PC-3 (cell line): ENCODE measurements at regions not wholly inside any gene's neighbourhood (a gene's known extent, or its start where the extent isn't known, plus 50 kb on each side); places are given as distances from the start of the nearest gene placed in this dataset.

ENCODE experiments used
- ATAC-seq: fragments of 200-7000 bp; cut with Tn5 transposase; 2 replicates; pipeline ENCODE4 v1.9.1; 2020; ENCODE audit warnings: mild to moderate bottlenecking, moderate library complexity
- BruUV-seq: library from RNA; stranded (reverse); fragments of 400-500 nt; replicated peaks from 2 replicates; lab custom pipeline; 2021; lab: Mats Ljungman, UMichigan
- CTCF ChIA-PET: fragments of 300-600 bp; sonication (Branson Sonifier 250); formaldehyde crosslinking; loops from one replicate; lab custom pipeline; 2022; ENCODE audit warnings: antibody characterized with exemption; lab: Charles Lee
- POLR2A ChIA-PET: fragments of 300-600 bp; sonication (Branson Sonifier 250); formaldehyde crosslinking; loops from one replicate; lab custom pipeline; 2022; ENCODE audit warnings: antibody characterized with exemption; ENCODE audit not compliant: unreplicated experiment; lab: Charles Lee
- DNase-seq: peaks from one replicate; pipeline ENCODE4 v3.0.0-alpha.2; 2015
- H2AFZ ChIP-seq: fragments of 300-600 bp; sonication (generic); 2 replicates; pipeline ENCODE4 v1.6.0; 2016; ENCODE audit warnings: antibody characterized with exemption, low read length
- H3F3A ChIP-seq: fragments of 300-600 bp; sonication (generic); one replicate; pipeline ENCODE4 v1.6.0; 2017; ENCODE audit warnings: antibody characterized with exemption, low read length, control low read depth, mild to moderate bottlenecking; ENCODE audit not compliant: unreplicated experiment
- H3K27ac ChIP-seq: fragments of 300-600 bp; sonication (generic); 2 replicates; pipeline ENCODE4 v1.5.1; 2016; ENCODE audit warnings: mild to moderate bottlenecking, low read length
- H3K27me3 ChIP-seq: fragments of 300-600 bp; sonication (generic); 2 replicates; pipeline ENCODE4 v1.6.1; 2016; ENCODE audit warnings: low read length, mixed read lengths
- H3K36me3 ChIP-seq: fragments of 300-600 bp; sonication (generic); 2 replicates; pipeline ENCODE4 v1.6.1; 2016; ENCODE audit warnings: low read depth, mixed run types, low read length, mixed read lengths
- H3K4me1 ChIP-seq: fragments of 300-600 bp; sonication (generic); 2 replicates; pipeline ENCODE4 v1.5.1; 2016; ENCODE audit warnings: low read length; ENCODE audit not compliant: insufficient read depth
- H3K4me2 ChIP-seq: fragments of 300-600 bp; sonication (generic); 2 replicates; pipeline ENCODE4 v1.6.0; 2016; ENCODE audit warnings: low read length
- H3K4me3 ChIP-seq: fragments of 300-600 bp; sonication (generic); 2 replicates; pipeline ENCODE4 v1.5.1; 2016; ENCODE audit warnings: mild to moderate bottlenecking, low read length, mixed read lengths
- H3K79me2 ChIP-seq: fragments of 300-600 bp; sonication (generic); 2 replicates; pipeline ENCODE4 v1.6.1; 2017; ENCODE audit warnings: low read length, mixed read lengths
- H3K9ac ChIP-seq: fragments of 300-600 bp; sonication (generic); 2 replicates; pipeline ENCODE4 v1.6.0; 2016; ENCODE audit warnings: mild to moderate bottlenecking, low read length
- H3K9me2 ChIP-seq: fragments of 300-600 bp; sonication (generic); replicated peaks from 2 replicates; pipeline ENCODE4 v1.6.1; 2016; ENCODE audit warnings: mixed run types, low read length, mixed read lengths
- H3K9me3 ChIP-seq: fragments of 300-600 bp; sonication (generic); 2 replicates; pipeline ENCODE4 v1.6.1; 2016; ENCODE audit warnings: low read length, mixed read lengths
- H4K20me1 ChIP-seq: fragments of 300-600 bp; sonication (generic); 2 replicates; pipeline ENCODE4 v1.6.1; 2016; ENCODE audit warnings: low read length, mixed read lengths
- CTCF ChIP-seq: fragments of 300-600 bp; sonication (generic); conservative IDR thresholded peaks from 2 replicates; pipeline ENCODE4 v1.5.1; 2017; ENCODE audit warnings: antibody characterized with exemption, low read depth, mild to moderate bottlenecking, low read length
- EZH2 ChIP-seq: fragments of 300-600 bp; sonication (generic); IDR thresholded peaks from one replicate; pipeline ENCODE4 v1.6.1; 2017; ENCODE audit warnings: antibody characterized with exemption, mild to moderate bottlenecking, low read length; ENCODE audit not compliant: unreplicated experiment
- EZH2phosphoT487 ChIP-seq: fragments of 300-600 bp; sonication (generic); IDR thresholded peaks from 2 replicates; pipeline ENCODE4 v1.6.1; 2018; ENCODE audit warnings: mild to moderate bottlenecking, antibody characterized with exemption, low read length, borderline replicate concordance
- intact Hi-C: fragments of 100-400 bp; cut with micrococcal nuclease; formaldehyde crosslinking; loops from 2 replicates; pipeline ENCODE4 v1.9.0; 2023

GRCh38 chr3:115517457-115518050, 105.8 kb upstream of the GAP43 start:
- Histone ChIP-seq H3K27ac (no peak overlapping the region), H3K4me1 (peaks cover 6% of the 10 kb centered on the region; the same call in 1 of the 2 replicates), H3K9me2 (no peaks in the 10 kb centered on the region), H4K20me1 (no peaks in the 10 kb centered on the region), H3K9me3 (no peaks in the 10 kb centered on the region), H3K4me2 (no peak overlapping the region), H3K27me3 (0 out of 2 replicates have a peak, but pooled peaks cover 4% of the 10 kb centered on the region), H3K4me3 (no peak overlapping the region), H3K79me2 (no peaks in the 10 kb centered on the region), H3K36me3 (no peaks in the 10 kb centered on the region), H3F3A (no peaks in the 10 kb centered on the region), H3K9ac (no peak overlapping the region), H2AFZ (no peak overlapping the region)
- intact Hi-C loops = loop anchor here (10.0 kb wide), 1 partner anchor 303 kb away; no protein-coding TSS in a partner anchor
- POLR2A ChIA-PET = no interaction called here
- no TSS peak for BruUV-seq
- no peak for TF ChIP-seq EZH2
- TF ChIP-seq CTCF = no peak
- no peak for TF ChIP-seq EZH2phosphoT487
- DNase-seq = no peak
- CTCF ChIA-PET = no interaction called here
- ATAC-seq = no peak

GRCh38 chr3:115518100-115518852, 105.0 kb upstream of the GAP43 start:
- no peak overlapping the region for H3K9ac ChIP-seq
- no peak for TF ChIP-seq EZH2phosphoT487
- no peak for TF ChIP-seq EZH2
- no peak for TF ChIP-seq CTCF
- ChIA-PET CTCF (no interaction called here), POLR2A (no interaction called here)
- DNase-seq (peak; percentile 70), ATAC-seq (peak; percentile 73)
- H3K9me2 ChIP-seq = no peaks in the 10 kb centered on the region
- H3K9me3 ChIP-seq = no peaks in the 10 kb centered on the region
- H3K27me3 ChIP-seq = 0 out of 2 replicates have a peak, but pooled peaks cover 4% of the 10 kb centered on the region
- intact Hi-C loops = loop anchor here (10.0 kb wide), 1 partner anchor 303 kb away; no protein-coding TSS in a partner anchor
- H3K4me1 ChIP-seq = peaks cover 6% of the 10 kb centered on the region; the same call in 1 of the 2 replicates
- H3K4me2 ChIP-seq = no peak overlapping the region
- H3K4me3 ChIP-seq = no peak overlapping the region
- no peaks in the 10 kb centered on the region for H3K79me2 ChIP-seq
- H3F3A ChIP-seq = no peaks in the 10 kb centered on the region
- no peak overlapping the region for H2AFZ ChIP-seq
- no peaks in the 10 kb centered on the region for H4K20me1 ChIP-seq
- H3K27ac ChIP-seq = no peak overlapping the region
- no TSS peak for BruUV-seq
- H3K36me3 ChIP-seq = no peaks in the 10 kb centered on the region

GRCh38 chr3:115520241-115520640, 103.1 kb upstream of the GAP43 start:
- H3F3A ChIP-seq = no peaks in the 10 kb centered on the region
- ChIA-PET CTCF (no interaction called here), POLR2A (no interaction called here)
- intact Hi-C loops = no loop called here
- no peaks in the 10 kb centered on the region for H3K9me2 ChIP-seq
- TF ChIP-seq EZH2 = no peak
- no peak for TF ChIP-seq EZH2phosphoT487
- no peak for TF ChIP-seq CTCF
- no peak overlapping the region for H3K9ac ChIP-seq
- no peak overlapping the region for H3K27ac ChIP-seq
- no peak overlapping the region for H2AFZ ChIP-seq
- H3K9me3 ChIP-seq = no peaks in the 10 kb centered on the region
- DNase-seq = no peak
- H3K79me2 ChIP-seq = no peaks in the 10 kb centered on the region
- no peak overlapping the region for H3K4me2 ChIP-seq
- no peak for ATAC-seq
- H3K36me3 ChIP-seq = no peaks in the 10 kb centered on the region
- 0 out of 2 replicates have a peak, but pooled peaks cover 4% of the 10 kb centered on the region for H3K27me3 ChIP-seq
- no peak overlapping the region for H3K4me3 ChIP-seq
- BruUV-seq = no TSS peak
- peaks cover 6% of the 10 kb centered on the region; the same call in 1 of the 2 replicates for H3K4me1 ChIP-seq
- H4K20me1 ChIP-seq = no peaks in the 10 kb centered on the region
